Ascending aorta (tissue), 2 donors: ENCODE measurements at regions not wholly inside any gene's neighbourhood (a gene's known extent, or its start where the extent isn't known, plus 50 kb on each side); places are given as distances from the start of the nearest gene placed in this dataset.
"Not testable (repeated sequence)": the region's sequence is repeated elsewhere in the genome, so short reads cannot be mapped to it uniquely, and the experiment has no call there.

Experiments
- DNase-seq, 2 donors: peaks; one replicate each; pipeline ENCODE4 v3.0.0-alpha.2; 2019; ENCODE audit warnings: low spot score in 2 of 2
- H3K27ac ChIP-seq, 2 donors: fragments of 200-600 bp; sonication (generic); one replicate each; pipeline ENCODE4 v1.5.1; 2016 to 2017; ENCODE audit warnings: mild to moderate bottlenecking in 1 of 2
- H3K27me3 ChIP-seq: fragments of 200-600 bp; sonication (generic); one replicate; pipeline ENCODE4 v1.5.1; 2017
- H3K36me3 ChIP-seq, 2 donors: fragments of 200-600 bp; sonication (generic); one replicate each; pipeline ENCODE4 v1.5.1; 2016
- H3K4me1 ChIP-seq, 2 donors: fragments of 200-600 bp; sonication (generic); one replicate each; pipeline ENCODE4 v1.5.1; 2016 to 2017; ENCODE audit warnings: mild to moderate bottlenecking in 1 of 2
- H3K4me3 ChIP-seq, 2 donors: fragments of 200-600 bp; sonication (generic); one replicate each; pipeline ENCODE4 v1.5.1; 2016 to 2017; ENCODE audit warnings: mild to moderate bottlenecking in 1 of 2
- H3K9me3 ChIP-seq, 2 donors: fragments of 200-600 bp; sonication (generic); one replicate each; pipeline ENCODE4 v1.5.1; 2016
- intact Hi-C: fragments of 100-400 bp; cut with DNase I; formaldehyde crosslinking; loops from one replicate; pipeline ENCODE4 v1.15.1; 2023
- TF ChIP-seq, protein P1 (sequence below), 3 experiments: fragments of 200-600 bp in 2 of 3; fragments of 450-650 bp in 1 of 3; sonication (generic) in 2 of 3; IDR thresholded peaks; one replicate each; pipeline ENCODE4 v1.5.1; 2016 to 2019; ENCODE audit warnings: antibody characterized with exemption in 3 of 3, mild to moderate bottlenecking in 1 of 3, moderate library complexity in 1 of 3

DNA sequence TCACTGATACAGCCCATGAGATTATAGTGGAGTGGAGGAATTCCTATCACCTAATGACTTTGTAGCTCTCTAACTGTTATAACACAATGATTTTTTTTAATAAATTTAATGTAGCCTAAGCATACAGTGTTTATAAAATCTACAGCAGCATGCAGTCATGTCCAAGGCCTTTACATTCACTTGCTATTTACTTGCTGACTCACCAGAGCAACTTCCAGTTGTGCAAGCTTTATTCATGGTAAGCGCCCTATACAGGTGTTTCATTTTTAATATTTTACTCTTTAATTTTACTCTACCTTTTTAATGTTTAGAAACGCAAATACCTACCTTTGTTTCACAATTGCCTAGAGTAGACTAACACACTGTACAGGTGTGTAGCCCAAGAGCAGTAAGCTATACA, 1652.2 kb downstream of the BRINP3 start:
- Histone ChIP-seq H3K9me3 (no peaks in the 10 kb centered on the region), H3K4me3 (no peak overlapping the region), H3K27me3 (no peaks in the 10 kb centered on the region), H3K4me1 (no peaks in the 10 kb centered on the region), H3K36me3 (no peaks in the 10 kb centered on the region), H3K27ac (no peak overlapping the region)
- intact Hi-C loops: no loop called here
- no peak for DNase-seq
- TF ChIP-seq, protein P1, sequence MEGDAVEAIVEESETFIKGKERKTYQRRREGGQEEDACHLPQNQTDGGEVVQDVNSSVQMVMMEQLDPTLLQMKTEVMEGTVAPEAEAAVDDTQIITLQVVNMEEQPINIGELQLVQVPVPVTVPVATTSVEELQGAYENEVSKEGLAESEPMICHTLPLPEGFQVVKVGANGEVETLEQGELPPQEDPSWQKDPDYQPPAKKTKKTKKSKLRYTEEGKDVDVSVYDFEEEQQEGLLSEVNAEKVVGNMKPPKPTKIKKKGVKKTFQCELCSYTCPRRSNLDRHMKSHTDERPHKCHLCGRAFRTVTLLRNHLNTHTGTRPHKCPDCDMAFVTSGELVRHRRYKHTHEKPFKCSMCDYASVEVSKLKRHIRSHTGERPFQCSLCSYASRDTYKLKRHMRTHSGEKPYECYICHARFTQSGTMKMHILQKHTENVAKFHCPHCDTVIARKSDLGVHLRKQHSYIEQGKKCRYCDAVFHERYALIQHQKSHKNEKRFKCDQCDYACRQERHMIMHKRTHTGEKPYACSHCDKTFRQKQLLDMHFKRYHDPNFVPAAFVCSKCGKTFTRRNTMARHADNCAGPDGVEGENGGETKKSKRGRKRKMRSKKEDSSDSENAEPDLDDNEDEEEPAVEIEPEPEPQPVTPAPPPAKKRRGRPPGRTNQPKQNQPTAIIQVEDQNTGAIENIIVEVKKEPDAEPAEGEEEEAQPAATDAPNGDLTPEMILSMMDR (IDR thresholded peaks at IDR 0.05): no peak

DNA sequence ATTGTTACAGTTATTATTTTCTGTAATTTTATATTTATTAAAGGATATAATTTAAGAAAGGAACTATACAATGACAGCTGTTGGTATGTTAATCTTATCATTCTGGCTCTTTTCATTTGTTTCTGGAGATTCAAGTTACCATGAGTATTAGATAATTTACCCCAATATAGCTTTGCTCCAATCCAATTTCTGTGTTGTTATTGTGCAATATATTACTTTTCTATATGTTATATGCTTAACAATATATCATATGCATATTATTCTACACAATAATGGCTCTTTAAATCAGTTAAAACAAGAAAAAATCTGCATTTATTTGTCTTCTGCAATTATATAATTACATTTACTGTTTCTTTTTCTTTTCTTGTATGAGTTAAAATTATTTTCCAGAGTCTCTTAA, 1650.9 kb downstream of the BRINP3 start:
- no peaks in the 10 kb centered on the region for H3K9me3 ChIP-seq
- intact Hi-C loops: no loop called here

DNA sequence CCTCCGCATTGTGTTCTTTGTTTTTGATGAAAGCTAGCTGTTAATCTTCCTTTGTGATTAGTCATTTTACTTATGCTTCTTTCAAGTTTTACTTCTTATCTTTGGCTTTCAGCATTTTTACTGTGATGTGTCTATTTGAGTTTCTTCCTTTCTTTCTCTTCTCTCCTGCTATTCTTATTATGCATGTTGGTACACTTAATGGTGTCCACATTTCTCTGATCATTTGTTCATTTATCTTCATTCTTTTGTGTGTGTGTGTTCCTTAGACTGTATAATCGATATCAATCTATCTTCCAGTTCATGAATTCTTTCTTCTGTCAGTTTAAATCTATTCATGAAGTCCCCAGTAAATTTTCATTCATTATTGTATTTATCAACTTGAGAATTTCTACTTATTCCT, 1650.3 kb downstream of the BRINP3 start:
- H3K27me3 ChIP-seq: no peaks in the 10 kb centered on the region
- H3K4me1 ChIP-seq: no peaks in the 10 kb centered on the region
- intact Hi-C loops: no loop called here
- no peak overlapping the region for H3K27ac ChIP-seq
- no peaks in the 10 kb centered on the region for H3K36me3 ChIP-seq
- no peaks in the 10 kb centered on the region for H3K9me3 ChIP-seq
- H3K4me3 ChIP-seq: no peak overlapping the region
- no peak for DNase-seq
- TF ChIP-seq, protein P1 (IDR thresholded peaks at IDR 0.05): no peak

More for the DNA sequence above, 1650.9 kb downstream of the BRINP3 start:
- no peaks in the 10 kb centered on the region for H3K36me3 ChIP-seq
- no peaks in the 10 kb centered on the region for H3K27me3 ChIP-seq
- TF ChIP-seq, protein P1 (IDR thresholded peaks at IDR 0.05): no peak
- H3K4me1 ChIP-seq: no peaks in the 10 kb centered on the region
- no peak overlapping the region for H3K4me3 ChIP-seq
- DNase-seq: no peak
- no peak overlapping the region for H3K27ac ChIP-seq

- H3K36me3 ChIP-seq, H3K4me1 ChIP-seq, H3K27ac ChIP-seq, H3K27me3 ChIP-seq, intact Hi-C loops, DNase-seq, H3K9me3 ChIP-seq, H3K4me3 ChIP-seq: not testable (repeated sequence)
Observed at GRCh38 chr1:188841111-188841696, 1636.5 kb downstream of the BRINP3 start.

- Histone ChIP-seq H3K4me1 (no peaks in the 10 kb centered on the region), H3K9me3 (no peaks in the 10 kb centered on the region), H3K27me3 (no peaks in the 10 kb centered on the region), H3K36me3 (no peaks in the 10 kb centered on the region), H3K4me3 (no peak overlapping the region), H3K27ac (no peak overlapping the region)
- intact Hi-C loops: no loop called here
- TF ChIP-seq, protein P1 (IDR thresholded peaks at IDR 0.05): no peak
- DNase-seq: no peak
Observed at GRCh38 chr1:188846468-188846867, 1631.2 kb downstream of the BRINP3 start.

- Histone ChIP-seq H3K9me3 (no peaks in the 10 kb centered on the region), H3K27me3 (no peaks in the 10 kb centered on the region), H3K4me1 (no peaks in the 10 kb centered on the region), H3K36me3 (no peaks in the 10 kb centered on the region), H3K4me3 (no peak overlapping the region), H3K27ac (no peak overlapping the region)
- intact Hi-C loops: no loop called here
- TF ChIP-seq, protein P1 (IDR thresholded peaks at IDR 0.05): no peak
- DNase-seq: no peak
Observed at GRCh38 chr1:188857526-188858087, 1620.1 kb downstream of the BRINP3 start.
